GM23248 (cell line): ENCODE measurements at regions not wholly inside any gene's neighbourhood (a gene's known extent, or its start where the extent isn't known, plus 50 kb on each side); places are given as distances from the start of the nearest gene placed in this dataset.

ENCODE experiments used
- EZH2 ChIP-seq: fragments of 200-600 bp; sonication (generic); IDR thresholded peaks from 2 replicates; pipeline ENCODE4 v1.6.1; 2018; ENCODE audit warnings: antibody characterized with exemption, mild to moderate bottlenecking; ENCODE audit not compliant: insufficient read depth, poor library complexity, severe bottlenecking
- EZH2phosphoT487 ChIP-seq: fragments of 200-600 bp; sonication (generic); IDR thresholded peaks from 2 replicates; pipeline ENCODE4 v1.6.1; 2018; ENCODE audit warnings: antibody characterized with exemption, moderate library complexity, mild to moderate bottlenecking, low read depth; ENCODE audit not compliant: insufficient read depth

DNA sequence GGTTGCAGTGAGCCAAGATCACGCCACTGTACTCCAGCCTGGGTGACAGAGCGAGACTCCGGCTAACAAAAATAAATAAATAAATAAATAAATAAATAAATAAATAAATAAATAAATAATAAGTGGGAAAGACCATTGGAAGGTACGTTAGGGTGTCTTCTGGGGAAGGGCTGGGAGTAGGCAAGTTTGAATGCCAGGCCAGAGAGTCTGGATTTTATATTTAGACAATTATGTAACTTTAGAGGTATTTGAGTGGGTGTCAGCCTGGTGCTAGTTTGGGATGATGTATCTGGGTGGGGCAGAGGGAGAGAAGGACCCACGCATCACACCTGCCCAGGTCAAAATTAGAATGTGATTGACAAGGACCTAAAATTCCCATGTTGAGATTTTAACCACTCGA, 73.1 kb upstream of the PRNP start:
- TF ChIP-seq EZH2phosphoT487 (no peak), EZH2 (no peak)
